Colonic mucosa (tissue), 4 donors: ENCODE measurements at regions not wholly inside any gene's neighbourhood (a gene's known extent, or its start where the extent isn't known, plus 50 kb on each side); places are given as distances from the start of the nearest gene placed in this dataset.

Experiments
- DNase-seq: peaks from one replicate; pipeline ENCODE4 v3.0.0-alpha.2; 2020
- H3K27ac ChIP-seq: fragments of 200-600 bp; one replicate; pipeline ENCODE4 v1.8.0; 2021
- H3K27me3 ChIP-seq: fragments of 200-600 bp; one replicate; pipeline ENCODE4 v1.8.0; 2021
- H3K36me3 ChIP-seq: fragments of 200-600 bp; one replicate; pipeline ENCODE4 v1.8.0; 2021
- H3K4me1 ChIP-seq: fragments of 200-600 bp; one replicate; pipeline ENCODE4 v1.8.0; 2021; ENCODE audit warnings: mild to moderate bottlenecking
- H3K4me3 ChIP-seq: fragments of 200-600 bp; one replicate; pipeline ENCODE4 v1.8.0; 2021
- H3K9ac ChIP-seq, 2 donors: one replicate each; pipeline ENCODE4 v1.7.0; 2013; ENCODE audit warnings: control low read depth in 2 of 2, low read depth in 2 of 2, low read length in 2 of 2
- H3K9me3 ChIP-seq: fragments of 200-600 bp; one replicate; pipeline ENCODE4 v1.8.0; 2021
- intact Hi-C: fragments of 100-400 bp; cut with DNase I; formaldehyde crosslinking; loops from one replicate; pipeline ENCODE4 v1.14.1; 2022
- TF ChIP-seq, protein P1 (sequence below): fragments of 200-600 bp; IDR thresholded peaks from one replicate; pipeline ENCODE4 v1.8.0; 2022; ENCODE audit warnings: antibody characterized with exemption, mild to moderate bottlenecking
- donor health status: healthy.
- donor health status: DM: no; HTN: no; CAD: no.
- donor health status: DM: no; HTN: no; CAD: no.

GRCh38 chr5:20678814-20679298, 690.9 kb upstream of the CDH18 start:
- no peak overlapping the region for H3K9ac ChIP-seq
- no peaks in the 10 kb centered on the region for H3K4me1 ChIP-seq
- no peak for DNase-seq
- TF ChIP-seq, protein P1, sequence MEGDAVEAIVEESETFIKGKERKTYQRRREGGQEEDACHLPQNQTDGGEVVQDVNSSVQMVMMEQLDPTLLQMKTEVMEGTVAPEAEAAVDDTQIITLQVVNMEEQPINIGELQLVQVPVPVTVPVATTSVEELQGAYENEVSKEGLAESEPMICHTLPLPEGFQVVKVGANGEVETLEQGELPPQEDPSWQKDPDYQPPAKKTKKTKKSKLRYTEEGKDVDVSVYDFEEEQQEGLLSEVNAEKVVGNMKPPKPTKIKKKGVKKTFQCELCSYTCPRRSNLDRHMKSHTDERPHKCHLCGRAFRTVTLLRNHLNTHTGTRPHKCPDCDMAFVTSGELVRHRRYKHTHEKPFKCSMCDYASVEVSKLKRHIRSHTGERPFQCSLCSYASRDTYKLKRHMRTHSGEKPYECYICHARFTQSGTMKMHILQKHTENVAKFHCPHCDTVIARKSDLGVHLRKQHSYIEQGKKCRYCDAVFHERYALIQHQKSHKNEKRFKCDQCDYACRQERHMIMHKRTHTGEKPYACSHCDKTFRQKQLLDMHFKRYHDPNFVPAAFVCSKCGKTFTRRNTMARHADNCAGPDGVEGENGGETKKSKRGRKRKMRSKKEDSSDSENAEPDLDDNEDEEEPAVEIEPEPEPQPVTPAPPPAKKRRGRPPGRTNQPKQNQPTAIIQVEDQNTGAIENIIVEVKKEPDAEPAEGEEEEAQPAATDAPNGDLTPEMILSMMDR, result no peak
- H3K4me3 ChIP-seq, result no peak overlapping the region
- H3K9me3 ChIP-seq, result no peaks in the 10 kb centered on the region
- intact Hi-C loops, result no loop called here
- H3K36me3 ChIP-seq, result no peaks in the 10 kb centered on the region
- H3K27ac ChIP-seq, result no peak overlapping the region
- no peaks in the 10 kb centered on the region for H3K27me3 ChIP-seq

GRCh38 chr5:20678386-20678785, 690.4 kb upstream of the CDH18 start:
- Histone ChIP-seq H3K9me3 (no peaks in the 10 kb centered on the region), H3K4me1 (no peaks in the 10 kb centered on the region), H3K36me3 (no peaks in the 10 kb centered on the region), H3K9ac (no peak overlapping the region), H3K4me3 (no peak overlapping the region), H3K27ac (no peak overlapping the region), H3K27me3 (no peaks in the 10 kb centered on the region)
- intact Hi-C loops, result no loop called here
- DNase-seq, result no peak
- TF ChIP-seq, protein P1, result no peak

GRCh38 chr5:20660588-20660987, 672.6 kb upstream of the CDH18 start:
- DNase-seq, result no peak
- Histone ChIP-seq H3K36me3 (no peaks in the 10 kb centered on the region), H3K9me3 (no peaks in the 10 kb centered on the region), H3K4me1 (no peaks in the 10 kb centered on the region), H3K27ac (no peak overlapping the region), H3K4me3 (no peak overlapping the region), H3K9ac (no peak overlapping the region), H3K27me3 (no peaks in the 10 kb centered on the region)
- intact Hi-C loops, result no loop called here
- TF ChIP-seq, protein P1, result no peak

DNA sequence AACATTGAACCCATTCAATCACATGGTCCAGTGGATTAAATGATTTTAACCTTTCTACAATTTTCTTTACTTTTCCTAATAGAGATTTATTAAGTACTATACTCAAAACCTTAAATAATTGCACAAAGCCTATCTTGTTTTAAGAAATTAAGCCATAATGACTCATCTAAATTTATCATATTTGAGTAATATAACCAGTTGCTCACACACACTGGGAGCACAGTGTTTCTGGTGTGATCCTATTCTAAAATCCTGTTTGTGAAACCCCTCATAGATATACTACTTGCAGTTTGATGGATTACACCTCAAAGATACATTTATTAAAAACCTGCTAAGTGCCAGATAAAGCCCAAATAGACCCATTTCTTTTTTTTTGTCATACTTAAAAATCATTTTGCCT, 668.3 kb upstream of the CDH18 start:
- Histone ChIP-seq H3K9me3 (no peaks in the 10 kb centered on the region), H3K36me3 (no peaks in the 10 kb centered on the region), H3K27ac (no peak overlapping the region), H3K4me3 (no peak overlapping the region), H3K4me1 (no peaks in the 10 kb centered on the region), H3K9ac (no peak overlapping the region), H3K27me3 (no peaks in the 10 kb centered on the region)
- TF ChIP-seq, protein P1, result no peak
- intact Hi-C loops, result no loop called here
- no peak for DNase-seq

DNA sequence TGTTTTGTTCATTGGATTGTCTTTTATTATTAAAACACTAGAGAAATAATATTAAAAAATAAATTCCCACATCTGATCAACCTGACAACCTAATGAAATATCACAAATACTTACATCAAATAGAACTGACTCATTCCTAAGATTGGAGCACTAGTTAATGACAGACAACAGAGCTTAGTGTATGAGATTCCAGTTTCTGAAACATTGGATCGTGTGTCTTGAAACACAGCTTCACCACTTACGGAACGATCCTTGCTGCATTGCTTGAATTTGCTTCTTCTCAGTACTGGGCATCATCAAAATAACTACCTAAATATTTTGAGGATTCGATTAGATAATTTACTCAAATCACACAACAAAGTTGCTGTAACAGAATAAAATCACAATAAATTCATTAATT, 667.2 kb upstream of the CDH18 start:
- no peak for DNase-seq
- H3K4me1 ChIP-seq, result no peaks in the 10 kb centered on the region
- H3K36me3 ChIP-seq, result no peaks in the 10 kb centered on the region
- H3K9me3 ChIP-seq, result no peaks in the 10 kb centered on the region
- TF ChIP-seq, protein P1, result no peak
- no peaks in the 10 kb centered on the region for H3K27me3 ChIP-seq
- intact Hi-C loops, result no loop called here
- H3K4me3 ChIP-seq, result no peak overlapping the region
- H3K27ac ChIP-seq, result no peak overlapping the region
- H3K9ac ChIP-seq, result no peak overlapping the region

- H3K27ac ChIP-seq, result no peak overlapping the region
- TF ChIP-seq, protein P1, result no peak
- no peak for DNase-seq
- no peaks in the 10 kb centered on the region for H3K9me3 ChIP-seq
- H3K9ac ChIP-seq, result no peak overlapping the region
- H3K4me1 ChIP-seq, result no peaks in the 10 kb centered on the region
- intact Hi-C loops, result no loop called here
- no peaks in the 10 kb centered on the region for H3K36me3 ChIP-seq
- H3K27me3 ChIP-seq, result no peaks in the 10 kb centered on the region
- no peak overlapping the region for H3K4me3 ChIP-seq
Measured at GRCh38 chr5:20654746-20655145, 666.7 kb upstream of the CDH18 start.
